ENCODE measurements at regions not wholly inside any gene's neighbourhood (a gene's known extent, or its start where the extent isn't known, plus 50 kb on each side); places are given as distances from the start of the nearest gene placed in this dataset.
"Not testable (repeated sequence)": the region's sequence is repeated elsewhere in the genome, so short reads cannot be mapped to it uniquely, and the experiment has no call there.

GRCh38 chr13:63236667-63237396 is 1821.2 kb upstream of the PCDH20 start:
- H3K9me1 ChIP-seq (ENCODE audit: insufficient read depth, low read length); H3K4ac ChIP-seq (ENCODE audit: low read depth, low read length); dilution Hi-C loops (cut with HindIII; ENCODE audit: low sequenced_read_pairs, unreplicated experiment); in situ Hi-C loops (cut with MboI; ENCODE audit: low sequenced_read_pairs); H4K5ac ChIP-seq (ENCODE audit: low read depth, low read length); H3K4me2 ChIP-seq (ENCODE audit: low read depth, low read length); DNase-seq; H3K9ac ChIP-seq (ENCODE audit: low read depth, low read length); intact Hi-C loops (cut with micrococcal nuclease); H2AK5ac ChIP-seq (ENCODE audit: low read depth, low read length); H2BK120ac ChIP-seq (ENCODE audit: low read depth, low read length); H3K36me3 ChIP-seq (ENCODE audit: control insufficient read depth, insufficient read depth, low read length); H3K14ac ChIP-seq (replicated peaks; ENCODE audit: low read depth, low read length); H2BK20ac ChIP-seq (ENCODE audit: low read depth, low read length); POLR2A ChIA-PET (ENCODE audit: unreplicated experiment); H3K27me3 ChIP-seq (ENCODE audit: control insufficient read depth, insufficient read depth, low read length); H3K4me1 ChIP-seq (ENCODE audit: control insufficient read depth, insufficient read depth, low read length); H2BK5ac ChIP-seq (ENCODE audit: low read depth, low read length, poor library complexity, severe bottlenecking); H3K4me3 ChIP-seq (ENCODE audit: insufficient read depth, low read depth, low read length); H3K56ac ChIP-seq (ENCODE audit: extremely low read depth, insufficient read depth, low read length); ATAC-seq (ENCODE audit: low read depth); H4K8ac ChIP-seq (ENCODE audit: low read depth in 2 of 2, low read length in 2 of 2); H4K91ac ChIP-seq (ENCODE audit: insufficient read depth, low read depth, low read length); H2AFZ ChIP-seq (replicated peaks; ENCODE audit: low read length, poor library complexity); H2BK15ac ChIP-seq (ENCODE audit: low read depth, low read length); H3K27ac ChIP-seq (ENCODE audit: insufficient read depth, low read length); H2AK9ac ChIP-seq (replicated peaks; ENCODE audit: low read depth, low read length, poor library complexity); H3K23ac ChIP-seq (ENCODE audit: low read depth, low read length); H3K9me3 ChIP-seq (ENCODE audit: control insufficient read depth, insufficient read depth, low read length); H4K20me1 ChIP-seq (ENCODE audit: insufficient read depth, low read length); BruUV-seq (replicated peaks); H3K79me1 ChIP-seq (ENCODE audit: low read depth in 1 of 2, low read length in 2 of 2); H3K18ac ChIP-seq (ENCODE audit: low read depth, low read length); CTCF ChIA-PET: not testable (repeated sequence)
- no CpG with 5 or more reads among the region's 15 CpGs for WGBS, 2 experiments (ENCODE audit: extremely low coverage in 2 of 2, insufficient read length in 1 of 2)

- H3K27me3 ChIP-seq (ENCODE audit: control insufficient read depth, insufficient read depth, low read length); H2BK15ac ChIP-seq (ENCODE audit: low read depth, low read length); H2AK9ac ChIP-seq (replicated peaks; ENCODE audit: low read depth, low read length, poor library complexity); POLR2A ChIA-PET (ENCODE audit: unreplicated experiment); H3K36me3 ChIP-seq (ENCODE audit: control insufficient read depth, insufficient read depth, low read length); H3K4ac ChIP-seq (ENCODE audit: low read depth, low read length); H3K4me3 ChIP-seq (ENCODE audit: insufficient read depth, low read depth, low read length); H3K9me1 ChIP-seq (ENCODE audit: insufficient read depth, low read length); H2BK120ac ChIP-seq (ENCODE audit: low read depth, low read length); H2AK5ac ChIP-seq (ENCODE audit: low read depth, low read length); H3K9me3 ChIP-seq (ENCODE audit: control insufficient read depth, insufficient read depth, low read length); H4K91ac ChIP-seq (ENCODE audit: insufficient read depth, low read depth, low read length); BruUV-seq (replicated peaks); H4K8ac ChIP-seq (ENCODE audit: low read depth in 2 of 2, low read length in 2 of 2); H3K56ac ChIP-seq (ENCODE audit: extremely low read depth, insufficient read depth, low read length); H2AFZ ChIP-seq (replicated peaks; ENCODE audit: low read length, poor library complexity); H3K23ac ChIP-seq (ENCODE audit: low read depth, low read length); H2BK5ac ChIP-seq (ENCODE audit: low read depth, low read length, poor library complexity, severe bottlenecking); H4K20me1 ChIP-seq (ENCODE audit: insufficient read depth, low read length); H2BK20ac ChIP-seq (ENCODE audit: low read depth, low read length); H3K9ac ChIP-seq (ENCODE audit: low read depth, low read length); DNase-seq; H3K27ac ChIP-seq (ENCODE audit: insufficient read depth, low read length); CTCF ChIA-PET; H3K4me1 ChIP-seq (ENCODE audit: control insufficient read depth, insufficient read depth, low read length); ATAC-seq (ENCODE audit: low read depth); H3K18ac ChIP-seq (ENCODE audit: low read depth, low read length); dilution Hi-C loops (cut with HindIII; ENCODE audit: low sequenced_read_pairs, unreplicated experiment); H3K4me2 ChIP-seq (ENCODE audit: low read depth, low read length); H3K14ac ChIP-seq (replicated peaks; ENCODE audit: low read depth, low read length); H4K5ac ChIP-seq (ENCODE audit: low read depth, low read length); intact Hi-C loops (cut with micrococcal nuclease); in situ Hi-C loops (cut with MboI; ENCODE audit: low sequenced_read_pairs); H3K79me1 ChIP-seq (ENCODE audit: low read depth in 1 of 2, low read length in 2 of 2): not testable (repeated sequence)
- WGBS, 2 experiments (ENCODE audit: extremely low coverage in 2 of 2, insufficient read length in 1 of 2), result 100% methylated on average over 2 of the region's 3 CpGs; no CpG with 5 or more reads in 1 of the 2 experiments
These were observed 1802.9 kb upstream of the PCDH20 start for GRCh38 chr13:63218596-63218995.
